T-helper 22 cell (primary cell): ENCODE measurements at regions not wholly inside any gene's neighbourhood (a gene's known extent, or its start where the extent isn't known, plus 50 kb on each side); places are given as distances from the start of the nearest gene placed in this dataset.
"Not testable (repeated sequence)": the region's sequence is repeated elsewhere in the genome, so short reads cannot be mapped to it uniquely, and the experiment has no call there.

ENCODE experiments used
- DNase-seq: peaks from one replicate; pipeline ENCODE4 v3.0.0-alpha.2; 2020; ENCODE audit warnings: low read depth

GRCh38 chr6:43934803-43935602, 165.0 kb downstream of the VEGFA start:
- DNase-seq: no peak

GRCh38 chr6:43934183-43934802, 164.3 kb downstream of the VEGFA start:
- no peak for DNase-seq

- DNase-seq: no peak
Measured at GRCh38 chr6:43933148-43933885, 163.3 kb downstream of the VEGFA start.

DNA sequence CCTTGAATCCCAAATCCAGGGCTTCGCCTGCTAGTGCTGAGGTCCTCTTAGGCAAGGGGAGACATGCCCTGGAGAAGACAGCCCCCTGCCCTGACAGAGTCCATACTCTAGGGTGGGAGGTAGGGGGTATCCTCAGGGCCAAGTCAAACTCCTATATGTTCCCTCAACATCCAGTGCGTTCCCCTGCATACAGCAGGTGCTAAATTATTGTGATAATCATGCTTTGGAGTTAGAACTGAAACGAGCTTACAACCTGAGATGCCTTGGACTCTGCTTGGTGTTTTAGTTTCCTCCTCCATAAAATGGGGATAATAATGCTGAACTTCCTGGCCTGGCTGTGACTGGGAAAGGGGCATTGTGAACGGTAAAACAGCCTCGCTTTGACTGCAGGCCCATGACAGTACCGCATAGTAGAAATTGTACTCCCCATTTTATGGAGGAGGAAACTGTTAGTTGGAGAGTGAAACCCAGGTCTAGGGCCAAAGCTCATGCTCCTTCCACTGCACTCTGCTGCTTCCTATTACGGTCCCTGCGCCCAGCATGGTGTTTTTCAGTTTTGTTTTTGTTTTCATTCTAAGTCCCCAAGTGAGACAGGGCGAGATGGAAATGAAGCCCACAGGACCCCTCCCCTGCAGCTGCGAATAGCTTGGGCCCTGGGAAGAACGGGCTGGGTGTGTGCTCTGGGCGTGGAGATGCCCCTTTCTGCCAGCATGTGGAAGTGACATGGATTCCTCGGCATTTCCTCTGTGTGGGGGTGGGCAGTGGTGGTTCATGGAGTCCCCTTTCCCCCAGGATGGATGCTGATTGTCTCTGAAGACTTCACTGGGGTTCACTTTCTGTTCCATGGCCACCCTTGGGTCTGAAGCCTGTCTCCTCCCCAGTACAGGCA, 162.5 kb downstream of the VEGFA start:
- DNase-seq: no peak

- no peak for DNase-seq
Measured at GRCh38 chr6:43931201-43931600, 161.2 kb downstream of the VEGFA start.

- DNase-seq: no peak
Measured at GRCh38 chr6:43930440-43931154, 160.6 kb downstream of the VEGFA start.

GRCh38 chr6:43929511-43929910, 159.5 kb downstream of the VEGFA start:
- DNase-seq: no peak

DNA sequence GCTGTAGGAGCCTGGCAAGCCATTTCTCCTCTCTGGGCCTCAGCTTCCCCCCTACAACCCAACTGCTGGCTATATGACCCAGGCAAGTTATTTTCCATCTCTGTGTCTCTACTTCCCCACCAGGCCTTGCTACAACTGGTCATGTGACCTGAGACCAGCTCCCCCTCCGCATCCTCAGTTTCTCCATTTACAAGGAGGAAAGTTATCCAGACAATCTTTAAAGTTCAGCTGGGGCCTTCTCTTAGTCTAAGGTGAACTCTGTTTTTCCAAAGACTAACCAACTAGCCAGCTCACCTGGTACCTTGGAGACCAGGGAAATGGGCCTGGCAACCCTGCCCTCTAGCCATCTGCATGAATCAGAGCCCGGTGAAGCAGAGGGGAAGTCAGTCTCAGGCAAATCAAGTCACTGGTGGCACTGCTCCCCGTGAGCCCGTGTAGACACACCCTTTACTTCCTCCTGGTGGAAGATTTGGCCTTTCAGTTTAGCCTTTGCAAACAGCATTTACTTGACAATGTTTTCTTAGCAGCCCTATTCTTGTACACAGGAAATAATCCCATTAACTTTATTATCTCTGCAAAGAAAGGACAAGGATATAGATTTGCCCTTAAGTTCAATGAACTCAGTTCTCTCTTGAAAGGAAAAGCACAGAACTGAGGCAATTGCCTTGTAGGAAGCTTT, 157.7 kb downstream of the VEGFA start:
- DNase-seq: no peak

DNA sequence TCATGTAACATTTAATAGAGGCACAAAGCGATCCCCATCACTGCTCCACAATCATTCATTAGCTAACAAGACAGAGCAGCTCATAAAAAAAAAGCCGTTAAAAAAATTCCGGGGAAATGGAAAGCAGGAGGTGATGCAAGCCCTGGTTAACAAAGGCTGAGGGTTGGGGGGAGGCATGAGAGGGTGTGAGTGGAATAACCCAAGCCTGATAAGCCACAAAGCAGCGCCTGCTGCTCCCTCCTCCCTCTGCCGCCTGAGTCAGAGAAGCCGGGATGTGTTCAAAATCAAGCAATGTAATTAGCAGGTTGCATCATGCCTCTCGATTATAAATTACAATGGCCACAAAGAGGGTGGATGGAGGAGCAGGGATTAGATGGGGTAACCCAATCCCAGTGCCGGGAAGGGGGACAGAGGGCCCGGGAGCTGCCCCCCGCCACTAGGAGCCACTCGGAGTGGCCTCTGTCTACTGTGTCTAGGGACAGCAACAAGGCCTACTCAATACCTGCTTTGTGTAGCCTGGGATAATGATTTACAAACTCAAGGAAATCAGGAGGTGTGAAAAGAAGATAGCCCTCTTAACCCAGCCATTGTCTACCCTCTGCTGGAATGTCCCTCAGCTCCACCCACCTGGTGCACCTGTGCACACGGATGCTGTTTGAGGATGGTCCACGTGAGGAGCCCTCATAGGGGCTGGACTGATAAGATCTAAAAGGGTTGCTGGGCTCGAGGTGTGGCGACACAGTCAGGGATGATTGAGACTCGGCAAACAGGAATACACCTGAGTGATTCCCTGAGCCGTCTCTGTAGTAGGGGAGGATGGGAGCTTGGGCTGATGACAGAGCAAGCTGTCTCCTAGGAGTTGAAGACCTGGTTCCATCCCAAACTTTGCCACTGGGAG, 156.9 kb downstream of the VEGFA start:
- no peak for DNase-seq

- DNase-seq: not testable (repeated sequence)
Measured at GRCh38 chr6:43925636-43926139, 155.7 kb downstream of the VEGFA start.

DNA sequence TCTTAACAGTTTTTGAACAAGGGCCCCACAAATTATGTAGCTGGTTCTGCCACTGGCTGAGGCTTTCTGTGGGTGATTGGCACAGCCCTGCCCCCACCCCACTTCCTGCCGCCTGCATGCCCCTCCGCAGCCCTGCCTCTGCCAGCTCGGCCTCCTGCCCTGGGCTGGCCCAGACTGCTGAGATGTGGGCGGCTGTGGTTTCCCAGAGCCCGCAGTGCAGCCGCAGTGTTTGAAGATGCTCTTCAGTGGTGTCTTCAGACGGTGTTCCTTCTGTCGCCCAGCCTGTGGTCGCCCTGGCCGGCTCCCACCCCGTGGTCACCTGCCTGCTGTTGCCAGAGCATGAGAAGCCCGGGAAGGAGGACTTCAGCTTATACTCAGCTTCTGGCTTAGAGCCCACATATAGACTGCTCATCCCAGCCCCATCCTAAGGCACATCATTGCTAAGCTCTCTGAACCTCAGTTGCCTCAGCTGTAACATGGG, 154.3 kb downstream of the VEGFA start:
- DNase-seq: no peak

GRCh38 chr6:43923376-43924221, 153.6 kb downstream of the VEGFA start:
- DNase-seq: no peak

- no peak for DNase-seq
Measured at GRCh38 chr6:43922426-43923375, 152.7 kb downstream of the VEGFA start.

- no peak for DNase-seq
Measured at GRCh38 chr6:43921548-43922425, 151.8 kb downstream of the VEGFA start.

DNA sequence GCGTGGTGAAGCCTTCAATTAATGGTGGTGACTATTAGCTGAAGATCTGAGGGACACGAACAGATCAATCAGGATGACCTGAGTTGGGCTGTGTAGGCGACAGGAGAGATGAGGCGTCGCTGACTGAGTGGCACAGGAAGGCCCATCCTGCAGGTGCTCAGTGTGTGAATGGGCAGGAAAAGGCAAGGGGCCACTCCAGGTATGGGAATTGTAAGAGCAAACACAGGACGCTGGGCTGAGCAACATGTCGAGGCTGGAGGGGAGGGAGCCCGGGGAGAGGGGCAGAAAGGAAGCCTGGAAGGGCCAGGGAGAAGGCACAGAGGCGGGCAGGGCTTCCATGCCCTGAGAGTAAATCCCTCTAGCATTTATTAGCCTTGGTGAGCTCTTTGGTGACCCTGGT, 151.0 kb downstream of the VEGFA start:
- no peak for DNase-seq

- no peak for DNase-seq
Measured at GRCh38 chr6:43919774-43920173, 149.8 kb downstream of the VEGFA start.
